Neural cell (in vitro differentiated cells): ENCODE measurements at regions not wholly inside any gene's neighbourhood (a gene's known extent, or its start where the extent isn't known, plus 50 kb on each side); places are given as distances from the start of the nearest gene placed in this dataset.

Source experiments
- H2AFZ ChIP-seq: fragments of 200-600, 300-800 bp; sonication (generic), shearing (Covaris generic); 2 replicates; pipeline ENCODE4 v1.6.0; 2014; ENCODE audit warnings: low read depth, mild to moderate bottlenecking, antibody characterized with exemption, low read length, moderate library complexity
- H3F3A ChIP-seq: fragments of 200-600 bp; shearing (Covaris generic); 2 replicates; pipeline ENCODE4 v1.6.1; 2016; ENCODE audit warnings: mild to moderate bottlenecking, moderate library complexity, mixed read lengths, antibody characterized with exemption, low read length; ENCODE audit not compliant: insufficient read depth, poor library complexity, severe bottlenecking
- H3K27ac ChIP-seq: fragments of 200-600, 300-800 bp; sonication (generic), shearing (Covaris generic); 2 replicates; pipeline ENCODE4 v1.5.1; 2014; ENCODE audit warnings: mild to moderate bottlenecking, low read length, moderate library complexity
- H3K27me3 ChIP-seq: fragments of 300-800, 200-600 bp; sonication (generic), shearing (Covaris generic); 2 replicates; pipeline ENCODE4 v1.6.0; 2014; ENCODE audit warnings: mild to moderate bottlenecking, low read depth, low read length, moderate library complexity; ENCODE audit not compliant: insufficient read depth
- H3K36me3 ChIP-seq: fragments of 300-800, 200-600 bp; sonication (generic), shearing (Covaris generic); 2 replicates; pipeline ENCODE4 v1.5.1; 2014; ENCODE audit warnings: mild to moderate bottlenecking, antibody characterized with exemption, low read length, moderate library complexity; ENCODE audit not compliant: insufficient read depth
- H3K4me2 ChIP-seq: fragments of 300-800, 200-600 bp; sonication (generic), shearing (Covaris generic); 2 replicates; pipeline ENCODE4 v1.6.0; 2014; ENCODE audit warnings: mild to moderate bottlenecking, low read length
- H3K4me3 ChIP-seq: fragments of 300-800, 200-600 bp; sonication (generic), shearing (Covaris generic); 2 replicates; pipeline ENCODE4 v1.5.1; 2014; ENCODE audit warnings: mild to moderate bottlenecking, low read length, moderate library complexity
- H3K79me2 ChIP-seq: fragments of 200-600 bp; shearing (Covaris generic); replicated peaks from 2 replicates; pipeline ENCODE4 v1.6.0; 2014; ENCODE audit warnings: mild to moderate bottlenecking, low read length, moderate library complexity; ENCODE audit not compliant: insufficient read depth
- H3K9ac ChIP-seq: fragments of 300-800, 200-600 bp; sonication (generic), shearing (Covaris generic); 2 replicates; pipeline ENCODE4 v1.6.1; 2016; ENCODE audit warnings: mild to moderate bottlenecking, low read length, mixed read lengths
- H3K9me2 ChIP-seq: fragments of 200-600 bp; shearing (Covaris generic); 2 replicates; pipeline ENCODE4 v1.6.1; 2016; ENCODE audit warnings: mild to moderate bottlenecking, low read length, mixed read lengths; ENCODE audit not compliant: insufficient read depth
- H3K9me3 ChIP-seq: fragments of 200-600, 300-800 bp; sonication (generic), shearing (Covaris generic); 2 replicates; pipeline ENCODE4 v1.6.1; 2016; ENCODE audit warnings: mild to moderate bottlenecking, mixed run types, low read length, moderate library complexity, mixed read lengths
- H4K20me1 ChIP-seq: fragments of 200-600 bp; shearing (Covaris generic); 2 replicates; pipeline ENCODE4 v1.6.1; 2016; ENCODE audit warnings: mild to moderate bottlenecking, mixed run types; ENCODE audit not compliant: insufficient read depth
- EP300 ChIP-seq: fragments of 450-650 bp; conservative IDR thresholded peaks from 2 replicates; pipeline ENCODE4 v1.6.1; 2014; ENCODE audit warnings: antibody characterized with exemption, mild to moderate bottlenecking, moderate library complexity; ENCODE audit not compliant: poor library complexity, severe bottlenecking
- EZH2 ChIP-seq: fragments of 200-600, 300-800 bp; shearing (Covaris generic), sonication (generic); IDR thresholded peaks from 2 replicates; pipeline ENCODE4 v1.6.1; 2014; ENCODE audit warnings: antibody characterized with exemption, low read length, borderline replicate concordance, mild to moderate bottlenecking; ENCODE audit not compliant: insufficient read depth, poor library complexity, severe bottlenecking
- MXI1 ChIP-seq: fragments of 450-650 bp; conservative IDR thresholded peaks from 2 replicates; pipeline ENCODE4 v1.6.1; 2014; ENCODE audit warnings: antibody characterized with exemption, mild to moderate bottlenecking; ENCODE audit not compliant: poor library complexity, severe bottlenecking
- POLR2AphosphoS5 ChIP-seq: IDR thresholded peaks from 2 replicates; pipeline ENCODE4 v1.6.1; 2012
- RAD21 ChIP-seq: fragments of 450-650 bp; conservative IDR thresholded peaks from 2 replicates; pipeline ENCODE4 v1.6.1; 2014; ENCODE audit warnings: antibody characterized with exemption, mild to moderate bottlenecking, moderate library complexity
- REST ChIP-seq: IDR thresholded peaks from 2 replicates; pipeline ENCODE4 v1.6.1; 2012; ENCODE audit warnings: borderline replicate concordance
- SMC3 ChIP-seq: fragments of 450-650 bp; conservative IDR thresholded peaks from 2 replicates; pipeline ENCODE4 v1.6.1; 2014; ENCODE audit warnings: antibody characterized with exemption, mild to moderate bottlenecking, moderate library complexity; ENCODE audit not compliant: poor library complexity
- TAF1 ChIP-seq: IDR thresholded peaks from 2 replicates; pipeline ENCODE4 v1.6.1; 2012; ENCODE audit warnings: low read depth
- TF ChIP-seq, protein P1 (sequence below): fragments of 450-650 bp; IDR thresholded peaks from 2 replicates; pipeline ENCODE4 v1.5.1; 2014; ENCODE audit warnings: antibody characterized with exemption, mild to moderate bottlenecking, moderate library complexity; ENCODE audit not compliant: poor library complexity, severe bottlenecking

GRCh38 chr6:98107801-98108200 is 726.6 kb upstream of the POU3F2 start:
- H3K36me3 ChIP-seq = no peaks in the 10 kb centered on the region
- H3K4me2 ChIP-seq = no peak overlapping the region
- no peaks in the 10 kb centered on the region for H3K27me3 ChIP-seq
- H2AFZ ChIP-seq = no peak overlapping the region
- no peak overlapping the region for H3K9ac ChIP-seq
- H3K79me2 ChIP-seq = no peaks in the 10 kb centered on the region
- no peaks in the 10 kb centered on the region for H4K20me1 ChIP-seq
- H3F3A ChIP-seq = no peaks in the 10 kb centered on the region
- no peaks in the 10 kb centered on the region for H3K9me2 ChIP-seq
- peaks cover 1% of the 10 kb centered on the region for H3K9me3 ChIP-seq
- TF ChIP-seq EP300 (no peak), EZH2 (no peak), SMC3 (no peak), MXI1 (no peak), TAF1 (no peak), RAD21 (no peak), POLR2AphosphoS5 (no peak), REST (no peak)
- TF ChIP-seq, protein P1, sequence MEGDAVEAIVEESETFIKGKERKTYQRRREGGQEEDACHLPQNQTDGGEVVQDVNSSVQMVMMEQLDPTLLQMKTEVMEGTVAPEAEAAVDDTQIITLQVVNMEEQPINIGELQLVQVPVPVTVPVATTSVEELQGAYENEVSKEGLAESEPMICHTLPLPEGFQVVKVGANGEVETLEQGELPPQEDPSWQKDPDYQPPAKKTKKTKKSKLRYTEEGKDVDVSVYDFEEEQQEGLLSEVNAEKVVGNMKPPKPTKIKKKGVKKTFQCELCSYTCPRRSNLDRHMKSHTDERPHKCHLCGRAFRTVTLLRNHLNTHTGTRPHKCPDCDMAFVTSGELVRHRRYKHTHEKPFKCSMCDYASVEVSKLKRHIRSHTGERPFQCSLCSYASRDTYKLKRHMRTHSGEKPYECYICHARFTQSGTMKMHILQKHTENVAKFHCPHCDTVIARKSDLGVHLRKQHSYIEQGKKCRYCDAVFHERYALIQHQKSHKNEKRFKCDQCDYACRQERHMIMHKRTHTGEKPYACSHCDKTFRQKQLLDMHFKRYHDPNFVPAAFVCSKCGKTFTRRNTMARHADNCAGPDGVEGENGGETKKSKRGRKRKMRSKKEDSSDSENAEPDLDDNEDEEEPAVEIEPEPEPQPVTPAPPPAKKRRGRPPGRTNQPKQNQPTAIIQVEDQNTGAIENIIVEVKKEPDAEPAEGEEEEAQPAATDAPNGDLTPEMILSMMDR = no peak
- H3K27ac ChIP-seq = no peak overlapping the region
- no peak overlapping the region for H3K4me3 ChIP-seq

GRCh38 chr6:98116455-98116854 is 717.9 kb upstream of the POU3F2 start:
- no peaks in the 10 kb centered on the region for H4K20me1 ChIP-seq
- H2AFZ ChIP-seq = no peak overlapping the region
- no peaks in the 10 kb centered on the region for H3K79me2 ChIP-seq
- no peaks in the 10 kb centered on the region for H3K9me2 ChIP-seq
- H3K4me3 ChIP-seq = no peak overlapping the region
- H3K9ac ChIP-seq = no peak overlapping the region
- peak; percentile 21 for TF ChIP-seq POLR2AphosphoS5
- no peak for TF ChIP-seq EP300
- no peak for TF ChIP-seq MXI1
- TF ChIP-seq REST = no peak
- no peak for TF ChIP-seq EZH2
- TF ChIP-seq, protein P1 = no peak
- no peaks in the 10 kb centered on the region for H3F3A ChIP-seq
- H3K9me3 ChIP-seq = no peaks in the 10 kb centered on the region
- no peaks in the 10 kb centered on the region for H3K27me3 ChIP-seq
- H3K4me2 ChIP-seq = no peak overlapping the region
- H3K27ac ChIP-seq = no peak overlapping the region
- H3K36me3 ChIP-seq = no peaks in the 10 kb centered on the region
